Mucosa of stomach (tissue), 1 donor: ENCODE measurements at regions not wholly inside any gene's neighbourhood (a gene's known extent, or its start where the extent isn't known, plus 50 kb on each side); places are given as distances from the start of the nearest gene placed in this dataset.

Source experiments
- H3K27me3 ChIP-seq: one replicate; pipeline ENCODE4 v1.7.0; 2013; ENCODE audit warnings: mild to moderate bottlenecking, low read length; ENCODE audit not compliant: control insufficient read depth, insufficient read depth
- H3K36me3 ChIP-seq: one replicate; pipeline ENCODE4 v1.7.0; 2013; ENCODE audit warnings: low read length; ENCODE audit not compliant: control insufficient read depth, insufficient read depth
- H3K4me1 ChIP-seq: one replicate; pipeline ENCODE4 v1.7.0; 2013; ENCODE audit warnings: mild to moderate bottlenecking, low read length; ENCODE audit not compliant: control insufficient read depth, insufficient read depth
- H3K4me3 ChIP-seq: one replicate; pipeline ENCODE4 v1.7.0; 2013; ENCODE audit warnings: low read length
- H3K9ac ChIP-seq: one replicate; pipeline ENCODE4 v1.7.0; 2013; ENCODE audit warnings: mild to moderate bottlenecking, low read length, moderate library complexity
- H3K9me3 ChIP-seq: one replicate; pipeline ENCODE4 v1.7.0; 2013; ENCODE audit warnings: mild to moderate bottlenecking, low read length, moderate library complexity; ENCODE audit not compliant: control insufficient read depth
- donor health status: Pancreatic carcinoma.

DNA sequence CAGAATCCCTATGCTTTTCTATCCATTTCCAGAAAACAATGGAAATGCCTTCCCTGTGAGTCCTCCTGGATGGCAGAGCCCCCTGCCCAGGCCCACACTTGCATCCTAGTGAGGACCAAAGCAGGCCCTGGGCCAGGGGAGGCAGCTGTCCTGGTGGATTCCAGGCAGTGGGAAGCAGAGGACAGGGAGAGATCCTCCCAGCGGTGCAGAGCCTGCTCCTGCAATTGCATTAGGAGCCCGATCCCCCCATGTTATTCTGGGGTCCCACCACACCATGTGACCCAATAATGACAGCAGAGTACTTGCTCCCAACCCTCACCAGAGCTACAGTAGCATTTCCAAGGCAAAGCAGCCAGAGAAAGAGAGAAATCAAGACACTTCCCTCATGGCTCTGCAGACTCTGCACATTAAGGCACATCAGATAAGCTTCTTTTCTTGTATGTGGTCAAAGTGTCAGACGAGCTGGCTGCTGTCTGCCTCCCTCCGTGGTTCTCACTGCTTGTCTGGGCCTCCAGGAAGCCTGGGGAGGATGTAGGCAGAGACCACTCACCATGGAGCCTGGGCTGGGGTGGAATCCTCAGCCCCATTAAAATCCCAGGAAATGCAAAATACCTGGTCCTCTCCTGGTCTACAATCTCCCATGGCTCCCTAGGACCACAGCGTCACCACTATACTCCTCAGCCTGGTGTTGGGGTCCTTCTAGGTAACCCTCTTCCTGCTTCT is 54.9 kb upstream of the RUNX3 start:
- H3K4me1 ChIP-seq: no peaks in the 10 kb centered on the region
- H3K27me3 ChIP-seq: peaks cover 3% of the 10 kb centered on the region
- no peak overlapping the region for H3K4me3 ChIP-seq
- H3K9me3 ChIP-seq: no peaks in the 10 kb centered on the region
- no peaks in the 10 kb centered on the region for H3K36me3 ChIP-seq
- H3K9ac ChIP-seq: no peak overlapping the region

- H3K27me3 ChIP-seq: no peaks in the 10 kb centered on the region
- H3K36me3 ChIP-seq: no peaks in the 10 kb centered on the region
- H3K4me1 ChIP-seq: no peaks in the 10 kb centered on the region
- no peak overlapping the region for H3K9ac ChIP-seq
- H3K9me3 ChIP-seq: no peaks in the 10 kb centered on the region
- H3K4me3 ChIP-seq: no peak overlapping the region
Observed at GRCh38 chr1:24984300-24984699, 54.2 kb upstream of the RUNX3 start.

GRCh38 chr1:24983006-24983680 is 53.1 kb upstream of the RUNX3 start:
- Histone ChIP-seq H3K4me3 (no peak overlapping the region), H3K9ac (no peak overlapping the region), H3K4me1 (no peaks in the 10 kb centered on the region), H3K27me3 (no peaks in the 10 kb centered on the region), H3K36me3 (no peaks in the 10 kb centered on the region), H3K9me3 (no peaks in the 10 kb centered on the region)

GRCh38 chr1:24981631-24982005 is 51.5 kb upstream of the RUNX3 start:
- H3K27me3 ChIP-seq: no peaks in the 10 kb centered on the region
- H3K9me3 ChIP-seq: no peaks in the 10 kb centered on the region
- H3K4me3 ChIP-seq: no peak overlapping the region
- no peak overlapping the region for H3K9ac ChIP-seq
- no peaks in the 10 kb centered on the region for H3K36me3 ChIP-seq
- H3K4me1 ChIP-seq: no peaks in the 10 kb centered on the region

GRCh38 chr1:24980836-24981630 is 51.0 kb upstream of the RUNX3 start:
- no peaks in the 10 kb centered on the region for H3K36me3 ChIP-seq
- no peak overlapping the region for H3K9ac ChIP-seq
- H3K4me1 ChIP-seq: no peaks in the 10 kb centered on the region
- H3K27me3 ChIP-seq: no peaks in the 10 kb centered on the region
- no peaks in the 10 kb centered on the region for H3K9me3 ChIP-seq
- no peak overlapping the region for H3K4me3 ChIP-seq
